ENCODE measurements at regions not wholly inside any gene's neighbourhood (a gene's known extent, or its start where the extent isn't known, plus 50 kb on each side); places are given as distances from the start of the nearest gene placed in this dataset.

DNA sequence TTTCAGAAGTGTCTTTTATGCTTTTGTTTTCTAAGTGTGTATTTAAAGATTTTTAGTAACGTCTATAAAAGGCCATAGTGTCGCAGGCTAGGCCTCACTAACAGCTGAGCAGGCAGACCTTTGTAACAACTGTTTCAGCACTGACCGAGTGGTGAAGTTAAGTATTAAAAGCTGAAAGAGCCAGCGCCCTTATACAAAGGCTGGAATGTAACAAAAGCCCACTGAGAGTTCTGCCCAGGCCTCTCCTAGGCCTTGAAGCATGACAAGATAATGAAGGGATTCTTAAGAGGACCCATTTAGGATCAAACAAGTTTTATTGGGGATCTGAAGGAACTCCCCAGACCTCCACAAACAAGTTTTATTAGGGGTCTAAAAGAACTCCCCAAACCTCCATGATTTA is 722.5 kb upstream of the PRKX start:
- Histone ChIP-seq H3K4me3 (no peak overlapping the region), H3K4me1 (no peaks in the 10 kb centered on the region), H3K36me3 (no peaks in the 10 kb centered on the region), H3K27me3 (no peaks in the 10 kb centered on the region), H3K27ac (no peak overlapping the region), H3K9me3 (no peaks in the 10 kb centered on the region)
- intact Hi-C loops (cut with DNase I), result no loop called here
- TF ChIP-seq, protein P1, sequence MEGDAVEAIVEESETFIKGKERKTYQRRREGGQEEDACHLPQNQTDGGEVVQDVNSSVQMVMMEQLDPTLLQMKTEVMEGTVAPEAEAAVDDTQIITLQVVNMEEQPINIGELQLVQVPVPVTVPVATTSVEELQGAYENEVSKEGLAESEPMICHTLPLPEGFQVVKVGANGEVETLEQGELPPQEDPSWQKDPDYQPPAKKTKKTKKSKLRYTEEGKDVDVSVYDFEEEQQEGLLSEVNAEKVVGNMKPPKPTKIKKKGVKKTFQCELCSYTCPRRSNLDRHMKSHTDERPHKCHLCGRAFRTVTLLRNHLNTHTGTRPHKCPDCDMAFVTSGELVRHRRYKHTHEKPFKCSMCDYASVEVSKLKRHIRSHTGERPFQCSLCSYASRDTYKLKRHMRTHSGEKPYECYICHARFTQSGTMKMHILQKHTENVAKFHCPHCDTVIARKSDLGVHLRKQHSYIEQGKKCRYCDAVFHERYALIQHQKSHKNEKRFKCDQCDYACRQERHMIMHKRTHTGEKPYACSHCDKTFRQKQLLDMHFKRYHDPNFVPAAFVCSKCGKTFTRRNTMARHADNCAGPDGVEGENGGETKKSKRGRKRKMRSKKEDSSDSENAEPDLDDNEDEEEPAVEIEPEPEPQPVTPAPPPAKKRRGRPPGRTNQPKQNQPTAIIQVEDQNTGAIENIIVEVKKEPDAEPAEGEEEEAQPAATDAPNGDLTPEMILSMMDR (IDR thresholded peaks at IDR 0.05), result no peak
- TF ChIP-seq POLR2A (IDR thresholded peaks at IDR 0.05) (no peak), EP300 (IDR thresholded peaks at IDR 0.05) (no peak), POLR2AphosphoS5 (IDR thresholded peaks at IDR 0.05) (no peak)
- no peak for DNase-seq
- 34 to 45% methylated on average over 4 of the region's 4 CpGs for WGBS, 2 donors

DNA sequence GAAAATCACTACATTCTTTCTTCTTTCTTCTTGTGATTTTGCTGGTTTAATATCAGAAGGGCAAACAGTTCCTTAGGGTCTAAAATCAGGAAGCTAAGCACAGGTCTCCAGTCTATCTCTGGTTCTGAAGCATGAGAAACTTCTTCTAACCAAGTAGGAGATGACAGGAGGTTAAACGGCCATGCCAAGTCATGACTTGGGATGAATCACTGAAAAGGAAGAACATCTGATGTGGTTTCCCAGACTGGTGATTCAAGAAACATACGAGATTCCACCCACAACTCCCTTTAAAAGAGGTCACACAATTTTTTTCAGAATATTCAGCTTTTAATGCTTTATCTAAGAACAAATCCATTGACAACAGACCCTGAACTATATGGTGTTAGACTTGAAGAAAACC is 684.0 kb upstream of the PRKX start:
- Histone ChIP-seq H3K27me3 (no peaks in the 10 kb centered on the region), H3K27ac (no peak overlapping the region), H3K4me3 (no peak overlapping the region), H3K4me1 (no peaks in the 10 kb centered on the region), H3K9me3 (no peaks in the 10 kb centered on the region), H3K36me3 (no peaks in the 10 kb centered on the region)
- TF ChIP-seq POLR2A (IDR thresholded peaks at IDR 0.05), result no peak
- no peak for TF ChIP-seq POLR2AphosphoS5 (IDR thresholded peaks at IDR 0.05)
- TF ChIP-seq EP300 (IDR thresholded peaks at IDR 0.05), result no peak
- TF ChIP-seq, protein P1 (IDR thresholded peaks at IDR 0.05), result no peak
- WGBS, 2 donors, result 46 to 66% methylated on average over 2 of the region's 2 CpGs
- DNase-seq, result no peak
- intact Hi-C loops (cut with DNase I), result no loop called here

DNA sequence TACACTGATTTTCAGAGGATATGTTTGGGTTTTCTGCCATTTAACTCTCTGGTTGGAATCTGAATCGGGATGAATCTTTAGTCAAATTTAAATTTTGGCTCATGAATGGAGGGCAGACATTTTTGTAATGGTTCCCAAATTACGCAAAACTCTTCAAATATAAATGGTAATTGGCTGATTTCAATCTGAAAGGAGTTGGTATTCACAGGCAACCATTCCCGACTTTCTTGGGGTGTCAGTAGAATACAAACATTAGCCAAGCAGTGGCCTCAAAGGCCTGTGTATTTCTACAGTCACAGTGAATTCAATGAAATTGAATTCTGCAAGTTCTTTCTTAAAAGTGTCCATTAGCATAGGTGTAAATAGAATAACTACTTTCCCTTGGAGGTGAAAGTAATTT is 668.8 kb upstream of the PRKX start:
- 51 to 56% methylated on average over 3 of the region's 3 CpGs for WGBS, 2 donors
- H3K27ac ChIP-seq, result no peak overlapping the region
- H3K27me3 ChIP-seq, result no peaks in the 10 kb centered on the region
- no peaks in the 10 kb centered on the region for H3K9me3 ChIP-seq
- no peak for DNase-seq
- TF ChIP-seq EP300 (IDR thresholded peaks at IDR 0.05), result no peak
- TF ChIP-seq, protein P1 (IDR thresholded peaks at IDR 0.05), result no peak
- TF ChIP-seq POLR2A (IDR thresholded peaks at IDR 0.05), result no peak
- TF ChIP-seq POLR2AphosphoS5 (IDR thresholded peaks at IDR 0.05), result no peak
- no peak overlapping the region for H3K4me3 ChIP-seq
- intact Hi-C loops (cut with DNase I), result no loop called here
- H3K36me3 ChIP-seq, result no peaks in the 10 kb centered on the region
- no peaks in the 10 kb centered on the region for H3K4me1 ChIP-seq

DNA sequence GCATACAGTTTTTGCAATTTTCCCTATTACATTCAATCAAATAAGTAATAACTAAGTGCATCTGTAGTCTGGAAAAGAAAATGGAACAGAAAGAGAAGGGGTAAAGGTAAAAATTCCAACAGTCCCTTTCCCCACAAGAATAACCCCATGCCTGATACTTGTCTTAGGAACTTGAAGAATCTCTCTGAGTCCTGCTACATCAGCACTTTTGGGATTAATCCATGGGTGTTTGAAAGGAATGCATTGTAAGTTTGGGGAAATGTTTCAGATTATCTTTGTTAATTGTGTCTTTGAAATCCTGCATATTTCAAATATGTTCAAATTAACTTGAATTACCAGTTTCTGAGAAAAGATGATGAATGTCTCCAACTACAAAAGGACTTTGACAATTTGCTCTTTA is 667.3 kb upstream of the PRKX start:
- Histone ChIP-seq H3K4me1 (no peaks in the 10 kb centered on the region), H3K27me3 (no peaks in the 10 kb centered on the region), H3K36me3 (no peaks in the 10 kb centered on the region), H3K9me3 (no peaks in the 10 kb centered on the region), H3K27ac (no peak overlapping the region), H3K4me3 (no peak overlapping the region)
- TF ChIP-seq, protein P1 (IDR thresholded peaks at IDR 0.05), result no peak
- no peak for TF ChIP-seq POLR2AphosphoS5 (IDR thresholded peaks at IDR 0.05)
- TF ChIP-seq EP300 (IDR thresholded peaks at IDR 0.05), result no peak
- TF ChIP-seq POLR2A (IDR thresholded peaks at IDR 0.05), result no peak
- intact Hi-C loops (cut with DNase I), result no loop called here
- DNase-seq, result no peak

DNA sequence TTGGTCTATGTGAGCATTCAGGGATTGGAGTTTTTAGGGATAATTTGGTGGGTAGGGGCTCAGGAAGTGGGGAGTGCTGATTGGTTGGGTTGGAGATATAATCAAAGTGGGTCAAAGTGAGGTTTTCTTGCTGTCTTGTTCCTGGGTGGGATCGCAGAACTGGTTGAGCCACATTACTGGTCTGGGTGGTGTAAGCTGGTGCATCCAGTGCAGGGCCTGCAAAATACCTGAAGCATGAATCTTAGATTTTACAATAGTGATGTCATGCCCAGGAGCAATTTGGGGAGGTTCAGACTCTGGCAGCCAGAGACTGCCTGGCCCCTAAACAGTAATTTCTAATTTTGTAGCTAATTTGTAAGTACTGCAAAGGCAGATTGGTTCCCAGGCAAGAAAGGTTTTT is 665.6 kb upstream of the PRKX start:
- Histone ChIP-seq H3K9me3 (no peaks in the 10 kb centered on the region), H3K27ac (no peak overlapping the region), H3K4me3 (no peak overlapping the region), H3K4me1 (peaks cover 0 to 1% (median 0%) of the 10 kb centered on the region in 4 donors), H3K36me3 (no peaks in the 10 kb centered on the region), H3K27me3 (no peaks in the 10 kb centered on the region)
- 89 to 90% methylated on average over 1 of the region's 1 CpG for WGBS, 2 donors
- no peak for DNase-seq
- intact Hi-C loops (cut with DNase I), result no loop called here
- TF ChIP-seq POLR2AphosphoS5 (IDR thresholded peaks at IDR 0.05) (no peak), POLR2A (IDR thresholded peaks at IDR 0.05) (no peak), EP300 (IDR thresholded peaks at IDR 0.05) (no peak)
- TF ChIP-seq, protein P1 (IDR thresholded peaks at IDR 0.05), result no peak

Measured in sigmoid colon (tissue), 6 donors.